NCI-H526 treated with DMSO at 0.1 percent for 48 hours (cell line): ENCODE measurements at regions not wholly inside any gene's neighbourhood (a gene's known extent, or its start where the extent isn't known, plus 50 kb on each side); places are given as distances from the start of the nearest gene placed in this dataset.

Experiments used
- DNase-seq: peaks from one replicate; lab custom pipeline; 2025; lab: John Stamatoyannopoulos, UW

GRCh38 chr9:81480828-81481604, 208.3 kb downstream of the TLE1 start:
- DNase-seq = no peak

GRCh38 chr9:81479573-81479972, 209.8 kb downstream of the TLE1 start:
- DNase-seq = no peak

- no peak for DNase-seq
These were observed 211.7 kb downstream of the TLE1 start for GRCh38 chr9:81477669-81478068.

DNA sequence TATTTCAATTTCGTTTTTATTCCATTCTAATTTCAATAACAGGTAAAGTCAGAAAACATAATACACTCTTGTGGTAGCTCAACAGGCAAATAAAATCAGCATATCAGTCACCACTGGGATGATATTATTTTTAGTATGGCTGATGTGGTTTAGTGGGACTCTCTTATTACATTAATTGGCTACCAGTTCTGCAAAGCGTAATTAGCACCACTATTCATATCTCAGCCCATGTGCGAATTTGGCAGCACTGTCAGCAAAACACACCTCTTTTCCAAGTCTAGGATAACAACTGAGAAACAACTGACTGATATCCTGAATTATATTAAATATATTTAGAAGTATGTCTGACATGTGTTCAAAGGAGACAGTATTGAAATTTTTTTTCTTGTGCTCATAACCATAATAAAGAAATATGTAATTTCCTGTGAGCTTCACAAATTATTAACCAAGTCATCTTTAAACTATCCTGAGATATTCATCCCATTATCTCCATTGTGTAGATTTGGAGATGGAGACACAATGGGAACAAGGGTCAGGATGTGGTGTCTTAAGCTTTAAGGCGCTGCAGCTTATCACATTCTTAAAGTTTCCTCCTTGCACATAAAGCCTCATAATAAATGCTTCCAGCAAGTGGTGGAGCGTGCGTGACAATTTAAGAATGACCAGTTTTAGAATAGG, 212.4 kb downstream of the TLE1 start:
- no peak for DNase-seq

- no peak for DNase-seq
These were observed 214.6 kb downstream of the TLE1 start for GRCh38 chr9:81474792-81475191.

GRCh38 chr9:81474125-81474524, 215.2 kb downstream of the TLE1 start:
- DNase-seq = no peak

DNA sequence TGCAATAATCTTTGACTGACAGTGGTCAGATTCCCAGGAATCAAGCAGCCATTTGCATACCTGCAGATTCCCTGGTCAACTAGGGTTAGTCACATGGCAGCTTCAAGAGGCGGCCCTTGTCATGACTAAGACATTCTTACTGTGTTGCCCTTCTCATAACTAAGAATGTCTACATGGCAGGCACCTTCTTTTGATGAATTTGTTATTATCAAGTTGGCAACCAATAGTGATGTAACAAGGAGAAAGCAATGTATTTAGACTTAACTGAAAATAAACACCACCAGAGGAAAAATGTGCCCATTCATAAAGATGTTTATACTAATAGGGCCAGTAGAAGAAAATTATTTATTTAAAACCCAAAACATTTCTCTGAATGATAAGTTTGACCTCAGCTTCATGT, 215.6 kb downstream of the TLE1 start:
- no peak for DNase-seq

DNA sequence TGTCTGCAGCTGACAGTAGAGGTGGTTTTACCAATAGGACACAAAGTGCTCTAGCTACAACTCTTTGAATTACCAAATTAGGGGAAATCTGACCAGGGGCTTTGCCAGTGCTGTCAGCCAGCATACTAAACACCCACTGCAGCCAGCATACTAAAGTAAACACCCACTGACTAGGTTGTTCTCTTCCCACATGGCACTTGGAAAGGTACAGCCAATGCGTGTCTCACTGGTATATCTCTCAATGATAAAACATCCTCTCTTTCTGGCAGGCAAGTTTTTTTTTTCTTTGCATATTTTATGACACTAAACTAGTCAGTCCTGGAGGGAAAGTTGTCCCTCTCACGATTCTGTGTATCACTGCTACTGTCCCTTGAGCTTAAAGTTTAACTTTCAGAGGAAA, 216.1 kb downstream of the TLE1 start:
- DNase-seq = no peak

DNA sequence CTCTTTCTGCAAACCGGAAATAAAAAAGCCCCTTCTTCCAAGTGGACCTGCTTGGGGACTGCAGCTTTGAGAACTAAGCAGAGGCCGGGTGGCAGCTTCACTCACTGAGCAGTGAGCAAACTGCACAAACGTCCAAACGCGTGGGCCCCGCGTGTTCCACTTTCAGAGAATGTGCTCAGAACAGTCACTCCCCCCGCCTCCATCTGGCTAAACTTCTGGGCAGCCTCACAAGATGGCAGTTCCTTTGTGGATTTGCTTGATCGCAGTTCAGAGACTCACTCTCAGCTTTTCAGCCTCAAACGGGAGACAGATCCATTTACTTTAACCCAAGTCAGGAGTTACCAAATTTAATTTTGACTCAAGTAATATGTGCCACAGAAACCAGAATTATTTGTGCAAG, 216.6 kb downstream of the TLE1 start:
- DNase-seq = no peak

DNA sequence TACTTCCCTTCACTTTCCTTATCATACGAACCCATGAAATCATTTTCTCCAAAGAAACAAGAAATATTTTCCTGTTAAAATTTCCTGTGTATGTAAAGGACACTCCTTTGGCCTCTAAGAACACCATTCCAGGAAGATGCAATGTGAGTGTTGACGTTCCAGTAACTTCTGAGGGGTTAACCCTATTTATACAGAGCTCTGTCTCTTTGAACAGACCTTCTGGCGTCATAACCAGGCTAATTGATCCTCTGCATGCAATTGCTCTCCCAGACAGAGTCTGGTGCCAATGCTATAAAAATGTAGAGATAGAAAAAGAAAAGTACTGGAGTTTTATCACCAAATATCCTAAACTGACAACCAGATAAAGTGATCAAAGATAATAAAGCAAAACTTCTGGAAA, 218.5 kb downstream of the TLE1 start:
- no peak for DNase-seq

GRCh38 chr9:81468084-81468595, 221.2 kb downstream of the TLE1 start:
- DNase-seq = no peak

GRCh38 chr9:81466981-81467380, 222.4 kb downstream of the TLE1 start:
- no peak for DNase-seq

DNA sequence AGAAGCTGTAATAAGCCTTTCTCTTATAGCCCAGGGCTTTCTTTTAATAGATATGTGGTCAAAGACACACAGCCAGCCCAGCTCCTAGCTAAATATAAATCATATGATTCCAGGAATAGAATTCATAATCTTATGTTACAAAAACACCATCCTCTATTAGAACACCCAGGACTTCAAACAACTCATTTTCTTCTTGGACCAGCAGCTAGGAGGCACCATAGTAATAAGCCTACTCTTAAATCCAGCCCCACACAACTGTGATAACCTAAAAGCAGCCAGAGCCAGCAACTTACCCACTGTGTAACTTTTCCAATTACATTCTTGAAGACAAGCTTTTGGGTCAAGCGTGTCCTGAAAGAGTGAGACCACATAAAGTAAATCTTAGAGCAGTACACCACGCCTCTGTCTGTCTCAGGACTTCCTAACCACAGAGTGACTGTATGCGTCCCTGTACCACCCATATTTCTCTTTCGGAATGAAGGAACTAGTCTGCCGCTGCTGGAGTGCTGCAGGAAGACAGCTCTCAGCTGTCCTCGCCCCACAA, 223.8 kb downstream of the TLE1 start:
- DNase-seq = no peak

GRCh38 chr9:81462801-81463200, 226.5 kb downstream of the TLE1 start:
- no peak for DNase-seq

DNA sequence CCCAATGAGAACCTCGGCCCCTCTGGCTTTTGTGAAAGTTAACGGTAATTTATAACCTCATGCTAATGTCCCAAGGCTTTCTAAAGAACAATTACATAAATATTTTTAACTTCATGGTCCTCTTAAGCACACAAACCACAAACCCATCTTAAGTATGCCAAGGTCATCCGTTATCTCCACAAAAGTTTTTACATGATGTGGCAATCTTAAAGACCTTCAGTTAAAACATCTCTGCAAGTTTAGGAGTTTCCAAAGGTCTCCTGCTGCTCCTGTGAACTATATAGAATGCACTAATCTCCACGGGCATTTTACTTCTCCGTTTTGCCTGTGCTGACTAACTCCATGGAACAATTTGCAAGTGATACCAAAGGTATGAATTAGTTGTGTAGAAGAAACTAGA, 228.2 kb downstream of the TLE1 start:
- no peak for DNase-seq

DNA sequence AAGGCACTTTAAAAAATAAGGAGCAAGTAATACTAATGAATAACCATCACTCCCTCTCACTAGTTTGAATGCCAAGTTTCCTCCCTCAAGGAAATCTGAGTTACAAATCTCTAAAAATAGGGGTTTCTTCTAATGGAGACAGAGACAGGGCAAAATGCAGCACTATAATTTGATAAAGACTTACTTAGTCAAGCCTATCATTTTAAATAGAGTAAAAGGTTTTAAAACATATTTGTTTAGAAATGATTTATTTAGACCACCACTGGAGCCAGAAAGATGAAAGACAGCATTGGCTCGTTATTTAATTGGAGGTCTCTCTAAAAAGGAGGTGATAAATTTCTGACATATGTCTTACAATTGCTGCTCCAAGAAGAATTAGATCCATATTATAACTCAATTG, 228.7 kb downstream of the TLE1 start:
- DNase-seq = no peak

DNA sequence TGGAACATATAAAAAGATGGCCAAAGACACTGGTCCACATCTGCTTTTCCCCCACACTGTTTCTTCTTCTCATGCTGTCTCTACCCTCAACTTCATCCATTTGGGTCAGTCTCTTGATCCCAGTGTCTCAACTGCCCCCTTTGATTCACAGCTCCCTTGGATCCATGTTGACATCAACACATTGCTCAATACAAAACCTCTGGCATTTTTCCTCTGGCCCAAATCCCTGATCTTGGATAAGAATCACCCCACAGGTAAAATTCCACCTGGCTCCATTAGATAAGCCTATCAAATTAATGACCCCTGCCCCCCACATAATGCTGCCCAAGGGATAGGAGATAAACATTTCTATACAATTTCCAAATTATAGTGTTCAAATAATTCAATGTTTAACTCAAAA, 229.8 kb downstream of the TLE1 start:
- DNase-seq = no peak

DNA sequence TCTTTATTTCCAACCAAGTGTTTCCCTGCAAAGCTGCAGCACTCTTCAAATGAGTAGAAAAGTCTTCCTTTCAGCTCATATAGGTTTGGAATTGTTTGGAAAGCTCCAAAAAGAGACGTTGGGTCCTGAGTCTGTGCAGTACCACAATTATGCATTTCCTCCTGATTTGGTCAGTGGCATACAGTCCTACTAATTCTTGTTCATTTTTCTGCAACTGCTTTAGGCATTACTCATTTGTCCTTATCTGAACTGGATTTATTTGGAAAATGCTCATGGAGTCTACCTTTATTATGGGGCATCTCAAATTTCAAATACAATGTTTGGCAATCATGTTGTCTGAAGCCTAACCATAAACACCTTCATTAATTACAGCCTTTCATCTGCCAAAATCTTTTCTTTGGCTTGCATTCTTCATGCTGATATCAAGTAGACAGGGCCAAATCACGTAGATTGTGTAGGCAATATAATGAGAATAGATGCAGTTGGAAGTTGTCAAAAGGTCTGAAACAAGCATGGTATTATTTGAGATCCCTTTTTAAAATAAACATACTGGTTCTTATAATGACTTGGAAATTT, 232.8 kb downstream of the TLE1 start:
- no peak for DNase-seq

GRCh38 chr9:81455462-81456219, 233.7 kb downstream of the TLE1 start:
- DNase-seq = no peak

DNA sequence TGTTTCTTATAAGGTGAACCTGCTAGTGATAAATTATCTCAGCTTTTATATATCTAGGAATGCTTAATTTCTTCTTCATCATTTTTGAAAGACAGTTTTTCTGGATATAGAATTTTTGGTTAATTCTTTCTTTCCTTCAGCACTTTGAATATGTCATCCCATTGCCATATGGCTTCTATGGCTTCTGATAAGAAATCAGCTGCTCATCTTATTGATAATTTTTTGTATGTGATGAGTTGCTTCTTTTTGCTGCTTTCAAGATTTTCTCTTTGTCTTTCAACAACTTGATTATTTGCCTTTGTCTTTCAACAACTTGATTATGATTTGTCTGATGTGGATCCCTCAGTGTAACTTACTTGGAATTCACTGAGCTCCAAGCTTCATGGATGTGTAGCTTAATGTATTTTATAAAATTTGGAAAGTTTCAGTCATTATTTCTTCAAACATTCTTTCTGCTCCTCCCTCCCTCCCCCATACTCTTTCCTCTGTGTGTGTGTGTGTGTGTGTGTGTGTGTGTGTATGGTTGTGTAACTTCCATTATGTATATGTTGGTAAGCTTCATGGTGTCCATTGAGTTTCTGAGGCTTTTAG, 243.9 kb downstream of the TLE1 start:
- no peak for DNase-seq

DNA sequence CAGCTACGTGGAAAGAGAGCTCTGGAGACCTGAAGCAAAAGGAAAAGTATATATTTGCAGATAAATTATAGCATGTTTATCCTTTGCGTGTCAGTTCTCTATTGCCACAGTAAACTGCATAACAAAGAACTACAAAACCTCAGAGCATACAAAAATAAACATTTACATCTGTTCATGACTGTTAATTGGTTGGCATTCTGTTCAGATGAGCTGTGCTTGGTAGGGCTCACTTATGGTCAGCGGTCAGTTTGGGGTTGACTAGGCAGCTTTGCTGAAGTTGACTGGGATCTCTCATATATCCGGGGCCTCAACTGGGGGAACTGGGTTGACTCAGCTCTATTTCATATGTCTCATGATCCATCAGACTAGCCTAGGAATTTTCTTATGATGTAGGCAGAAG, 257.7 kb downstream of the TLE1 start:
- no peak for DNase-seq

DNA sequence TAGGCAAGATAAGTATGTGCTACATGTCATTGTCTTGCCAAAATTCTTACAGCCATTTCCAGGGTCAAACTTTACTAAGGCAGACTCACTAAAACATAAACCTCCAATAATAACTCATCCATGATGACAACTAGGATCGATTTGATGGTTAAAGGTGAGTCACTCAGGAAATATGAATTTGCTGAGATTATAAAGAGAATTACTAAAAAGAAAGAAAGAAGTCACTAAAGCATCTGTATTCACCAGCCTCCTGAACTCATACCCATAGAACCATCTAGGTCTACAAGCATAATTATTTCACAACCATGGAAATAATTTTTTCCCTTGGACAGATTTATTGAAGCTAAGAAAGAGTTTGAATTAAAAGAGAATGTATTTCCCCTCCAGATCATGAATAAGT, 258.6 kb downstream of the TLE1 start:
- DNase-seq = no peak
